WERI-Rb-1 (cell line): ENCODE measurements at regions not wholly inside any gene's neighbourhood (a gene's known extent, or its start where the extent isn't known, plus 50 kb on each side); places are given as distances from the start of the nearest gene placed in this dataset.

Experiments used
- DNase-seq: peaks from one replicate; pipeline ENCODE4 v3.0.0-alpha.2; 2020
- H3K27ac ChIP-seq: fragments of 250-450 bp; sonication (Bioruptor Pico); 2 replicates; pipeline ENCODE4 v1.5.1; 2020; ENCODE audit warnings: mild to moderate bottlenecking, moderate library complexity
- H3K27me3 ChIP-seq: fragments of 250-450 bp; sonication (Bioruptor Pico); 2 replicates; pipeline ENCODE4 v1.5.1; 2021; ENCODE audit warnings: mild to moderate bottlenecking, low read depth, moderate library complexity; ENCODE audit not compliant: insufficient read depth, severe bottlenecking
- H3K36me3 ChIP-seq: fragments of 250-450 bp; sonication (Bioruptor Pico); 2 replicates; pipeline ENCODE4 v1.5.1; 2020; ENCODE audit warnings: mild to moderate bottlenecking, moderate library complexity
- H3K4me3 ChIP-seq: 2 replicates; pipeline ENCODE4 v1.5.1; 2011; ENCODE audit warnings: low read depth, mild to moderate bottlenecking, control low read depth, low read length
- H3K9me3 ChIP-seq: fragments of 250-450 bp; sonication (Bioruptor Pico); 2 replicates; pipeline ENCODE4 v1.5.1; 2021; ENCODE audit warnings: mild to moderate bottlenecking, moderate library complexity; ENCODE audit not compliant: severe bottlenecking
- TF ChIP-seq, protein P1 (sequence below): IDR thresholded peaks from 2 replicates; pipeline ENCODE4 v1.5.1; 2011; ENCODE audit warnings: low read depth, mild to moderate bottlenecking, control low read depth, inconsistent platforms, low read length

GRCh38 chr14:87199381-87199780 lies 793.6 kb downstream of the GALC start:
- H3K36me3 ChIP-seq: no peaks in the 10 kb centered on the region
- H3K27me3 ChIP-seq: no peaks in the 10 kb centered on the region
- no peaks in the 10 kb centered on the region for H3K9me3 ChIP-seq
- H3K27ac ChIP-seq: no peak overlapping the region
- TF ChIP-seq, protein P1, sequence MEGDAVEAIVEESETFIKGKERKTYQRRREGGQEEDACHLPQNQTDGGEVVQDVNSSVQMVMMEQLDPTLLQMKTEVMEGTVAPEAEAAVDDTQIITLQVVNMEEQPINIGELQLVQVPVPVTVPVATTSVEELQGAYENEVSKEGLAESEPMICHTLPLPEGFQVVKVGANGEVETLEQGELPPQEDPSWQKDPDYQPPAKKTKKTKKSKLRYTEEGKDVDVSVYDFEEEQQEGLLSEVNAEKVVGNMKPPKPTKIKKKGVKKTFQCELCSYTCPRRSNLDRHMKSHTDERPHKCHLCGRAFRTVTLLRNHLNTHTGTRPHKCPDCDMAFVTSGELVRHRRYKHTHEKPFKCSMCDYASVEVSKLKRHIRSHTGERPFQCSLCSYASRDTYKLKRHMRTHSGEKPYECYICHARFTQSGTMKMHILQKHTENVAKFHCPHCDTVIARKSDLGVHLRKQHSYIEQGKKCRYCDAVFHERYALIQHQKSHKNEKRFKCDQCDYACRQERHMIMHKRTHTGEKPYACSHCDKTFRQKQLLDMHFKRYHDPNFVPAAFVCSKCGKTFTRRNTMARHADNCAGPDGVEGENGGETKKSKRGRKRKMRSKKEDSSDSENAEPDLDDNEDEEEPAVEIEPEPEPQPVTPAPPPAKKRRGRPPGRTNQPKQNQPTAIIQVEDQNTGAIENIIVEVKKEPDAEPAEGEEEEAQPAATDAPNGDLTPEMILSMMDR: no peak
- no peak for DNase-seq
- no peak overlapping the region for H3K4me3 ChIP-seq

DNA sequence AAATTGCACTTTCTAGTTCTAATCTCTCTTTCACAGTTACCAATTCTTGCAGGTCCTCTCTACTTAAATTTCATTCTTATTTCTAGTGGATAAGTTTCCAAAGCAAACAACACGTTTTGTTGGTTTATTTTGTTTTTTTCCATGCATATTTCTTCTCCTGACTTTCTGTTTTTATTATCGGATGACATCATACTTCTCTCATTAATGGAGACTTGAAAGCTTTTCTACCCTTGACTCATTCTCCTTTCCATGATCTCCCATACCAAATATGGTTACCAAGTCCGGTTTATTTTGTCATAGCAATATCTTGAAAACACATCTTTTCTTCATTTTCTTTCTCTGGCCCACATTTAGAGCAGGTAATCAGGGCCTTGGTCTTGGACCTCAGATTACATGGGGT lies 796.5 kb downstream of the GALC start:
- no peaks in the 10 kb centered on the region for H3K9me3 ChIP-seq

GRCh38 chr14:87187786-87188185 lies 805.2 kb downstream of the GALC start:
- DNase-seq: no peak
- Histone ChIP-seq H3K27me3 (no peaks in the 10 kb centered on the region), H3K4me3 (no peak overlapping the region), H3K9me3 (no peaks in the 10 kb centered on the region), H3K36me3 (no peaks in the 10 kb centered on the region), H3K27ac (no peak overlapping the region)
- TF ChIP-seq, protein P1: no peak

More for the DNA sequence above, 796.5 kb downstream of the GALC start:
- Histone ChIP-seq H3K27me3 (no peaks in the 10 kb centered on the region), H3K4me3 (no peak overlapping the region), H3K27ac (no peak overlapping the region), H3K36me3 (no peaks in the 10 kb centered on the region)
- no peak for DNase-seq
- TF ChIP-seq, protein P1: no peak

DNA sequence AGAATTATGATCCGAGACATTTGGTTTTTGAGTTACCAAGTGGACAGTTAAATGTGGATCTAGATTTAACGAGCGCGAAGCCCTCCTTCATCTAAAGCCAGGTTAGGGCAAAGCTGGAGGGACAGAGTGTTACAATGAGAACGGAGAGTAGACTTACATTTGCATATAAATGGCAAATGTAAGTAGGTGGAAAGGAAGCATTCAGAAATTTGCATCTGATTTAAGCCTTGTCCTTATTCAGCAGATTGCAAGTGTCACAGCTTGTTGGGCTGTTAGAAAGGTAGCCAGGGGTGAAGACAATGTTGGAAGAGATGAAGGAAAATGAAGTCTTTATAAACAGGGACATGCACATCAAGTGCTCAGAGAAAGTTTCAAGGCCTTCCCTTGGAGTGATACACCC lies 806.2 kb downstream of the GALC start:
- DNase-seq: no peak
- Histone ChIP-seq H3K4me3 (no peak overlapping the region), H3K27ac (no peak overlapping the region), H3K36me3 (no peaks in the 10 kb centered on the region), H3K9me3 (no peaks in the 10 kb centered on the region), H3K27me3 (no peaks in the 10 kb centered on the region)
- TF ChIP-seq, protein P1: no peak

DNA sequence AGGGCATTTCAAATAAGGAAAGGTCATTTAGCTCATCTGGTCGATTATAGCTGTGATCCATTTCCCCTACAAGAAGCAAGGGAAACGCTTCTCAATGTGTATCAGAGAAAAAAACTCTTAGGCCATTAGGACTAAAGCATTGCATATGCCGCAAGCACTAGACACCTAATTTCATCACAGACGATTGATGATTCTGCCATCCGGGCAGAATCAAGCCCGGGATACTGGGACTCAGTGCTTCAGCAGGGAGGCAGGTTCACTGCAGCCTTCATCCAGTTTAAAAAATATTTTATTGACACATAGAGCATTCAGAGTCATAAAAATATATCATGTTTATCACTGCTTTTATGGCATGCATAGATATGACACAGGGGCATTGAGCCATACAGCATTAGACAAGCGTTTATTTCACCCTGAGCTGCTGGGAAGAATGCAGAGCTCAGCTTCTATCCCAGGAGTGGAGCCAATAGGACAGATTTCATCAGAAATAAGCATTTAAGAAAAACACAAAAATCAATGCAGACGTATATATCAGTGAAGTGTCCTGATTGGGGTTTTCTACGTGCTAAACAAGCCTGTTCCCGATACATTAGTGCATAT lies 806.9 kb downstream of the GALC start:
- H3K9me3 ChIP-seq: no peaks in the 10 kb centered on the region
- no peak overlapping the region for H3K27ac ChIP-seq
- H3K36me3 ChIP-seq: no peaks in the 10 kb centered on the region
- no peak overlapping the region for H3K4me3 ChIP-seq
- H3K27me3 ChIP-seq: no peaks in the 10 kb centered on the region
- DNase-seq: no peak
- TF ChIP-seq, protein P1: no peak

GRCh38 chr14:87184180-87184579 lies 808.8 kb downstream of the GALC start:
- TF ChIP-seq, protein P1: no peak
- no peak overlapping the region for H3K4me3 ChIP-seq
- no peak for DNase-seq
- no peaks in the 10 kb centered on the region for H3K27me3 ChIP-seq
- H3K36me3 ChIP-seq: no peaks in the 10 kb centered on the region
- H3K9me3 ChIP-seq: no peaks in the 10 kb centered on the region
- no peak overlapping the region for H3K27ac ChIP-seq
